ENCODE measurements at regions not wholly inside any gene's neighbourhood (a gene's known extent, or its start where the extent isn't known, plus 50 kb on each side); places are given as distances from the start of the nearest gene placed in this dataset.
A peak's percentile ranks its signal among the peaks of the same experiment; 100 is the strongest.

DNA sequence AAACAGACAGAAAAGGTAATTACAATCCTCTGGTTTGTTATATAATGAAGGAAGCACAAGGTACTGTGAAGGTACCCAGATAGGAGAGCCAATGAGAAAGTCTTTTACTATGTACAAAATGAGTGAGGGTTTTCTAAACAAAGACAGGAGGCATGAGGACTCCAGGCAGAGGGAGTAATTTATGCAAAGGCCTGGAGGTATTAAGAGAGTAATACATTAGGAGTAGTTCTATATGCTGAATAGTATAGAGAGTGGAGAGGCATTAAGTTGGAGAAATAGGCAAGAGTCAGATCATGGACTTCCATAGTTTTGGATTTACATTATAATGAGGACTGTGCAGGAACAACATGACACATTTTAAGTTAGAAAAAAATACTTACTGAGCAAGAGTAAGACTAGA lies 216.0 kb downstream of the SCG2 start:
- no peak for DNase-seq (ENCODE audit: low spot score)

DNA sequence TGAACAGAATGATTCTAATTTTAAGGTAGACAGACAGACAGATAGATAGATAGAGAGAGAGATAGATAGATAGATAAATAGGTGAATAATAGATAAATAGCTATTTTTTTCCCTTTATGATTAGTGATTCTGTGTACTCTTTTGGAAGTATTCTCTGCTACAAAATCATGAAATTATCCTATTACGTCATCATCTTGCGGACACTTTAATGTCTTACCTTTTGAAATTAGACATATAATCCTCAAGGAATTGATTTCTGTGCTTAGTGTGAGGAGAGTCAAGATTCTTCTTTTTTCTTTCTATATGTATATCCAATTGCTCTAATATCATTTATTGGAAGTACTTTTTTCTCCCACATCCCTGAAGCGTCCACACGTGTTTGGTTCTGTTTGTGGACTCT lies 215.2 kb downstream of the SCG2 start:
- no peak for DNase-seq (ENCODE audit: low spot score)

DNA sequence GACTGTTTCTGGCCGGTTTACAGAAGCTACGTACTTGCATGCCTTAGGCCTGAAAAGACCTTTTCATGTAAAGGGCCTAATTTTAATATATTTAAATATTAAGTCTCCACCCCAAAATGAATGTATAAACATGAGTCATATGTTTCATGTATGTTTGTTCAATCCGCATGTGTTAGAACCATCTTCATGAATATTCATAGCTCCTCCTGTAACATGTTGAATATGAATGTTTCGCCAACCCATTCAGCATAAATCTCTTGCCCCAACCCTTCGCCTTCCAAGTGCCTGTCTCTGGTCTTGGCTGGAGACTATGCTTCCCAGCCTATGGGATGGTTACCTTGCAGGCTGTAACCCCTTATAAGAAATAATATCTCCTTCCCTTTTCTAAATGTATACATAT lies 212.5 kb downstream of the SCG2 start:
- no peak for DNase-seq (ENCODE audit: low spot score)

DNA sequence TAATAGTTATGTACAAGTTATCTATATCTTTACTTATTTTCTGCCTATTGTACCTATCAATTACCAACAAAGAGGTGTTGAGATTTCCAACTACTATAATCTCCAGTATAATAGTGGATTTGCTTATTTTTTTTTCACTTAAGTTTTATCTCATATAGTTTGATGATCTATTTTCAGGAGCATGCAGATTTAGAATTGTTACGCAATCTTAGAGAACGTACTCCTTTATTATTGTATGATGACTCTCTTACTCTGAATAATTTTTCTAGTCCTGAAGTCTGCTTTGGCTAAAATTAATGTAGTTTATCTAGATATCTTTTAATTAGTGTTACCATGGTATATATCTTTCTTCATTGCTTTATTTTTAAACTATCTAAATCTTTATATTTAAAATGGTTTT lies 205.2 kb downstream of the SCG2 start:
- DNase-seq (ENCODE audit: low spot score): no peak

DNA sequence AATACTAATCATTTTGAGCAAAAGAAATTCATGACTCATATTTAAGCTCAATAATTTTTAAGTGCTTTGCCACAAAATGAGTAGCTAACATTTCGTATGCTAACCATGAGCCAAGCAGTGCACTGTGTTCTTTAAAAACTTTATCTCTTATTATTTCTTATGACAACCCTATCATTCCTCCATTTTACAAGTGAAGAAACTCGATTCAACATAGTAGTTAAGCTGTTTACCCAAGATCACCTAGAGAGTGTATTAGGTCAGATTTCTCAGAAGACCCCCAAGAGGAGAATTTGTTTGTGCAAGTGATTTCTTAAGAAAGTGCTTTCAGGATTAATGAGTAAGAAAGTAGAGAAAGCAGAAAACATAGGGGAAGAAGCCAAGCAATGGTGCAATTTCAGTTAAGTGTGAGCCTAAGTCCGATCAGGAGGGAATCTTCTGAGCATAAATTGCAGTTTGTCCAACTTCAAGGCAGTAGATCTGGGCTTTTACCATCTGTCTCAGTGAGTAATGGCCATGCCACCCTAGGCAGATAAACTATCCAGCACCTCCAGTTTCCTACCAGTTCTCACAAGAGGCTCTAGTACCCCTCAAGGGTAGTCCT lies 202.7 kb downstream of the SCG2 start:
- no peak for DNase-seq (ENCODE audit: low spot score)

DNA sequence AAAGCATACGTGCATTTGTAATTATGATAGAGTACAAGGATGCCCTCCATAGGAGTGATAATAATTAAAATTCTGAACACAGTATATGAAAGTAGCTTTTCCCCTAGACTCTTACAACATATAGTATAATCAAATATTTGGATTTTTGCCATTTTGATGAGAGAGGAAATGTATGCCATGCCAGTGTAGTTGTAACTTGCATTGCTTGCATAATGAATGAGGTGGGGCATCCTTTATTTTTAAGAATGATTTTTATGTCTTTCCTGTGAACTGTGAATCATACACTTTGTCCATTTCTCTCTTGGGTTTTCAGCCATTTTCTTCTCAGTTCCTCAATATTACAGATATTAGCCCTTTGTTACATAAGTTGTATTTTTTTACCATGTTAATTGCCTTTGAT lies 197.5 kb downstream of the SCG2 start:
- no peak for DNase-seq (ENCODE audit: low spot score)

DNA sequence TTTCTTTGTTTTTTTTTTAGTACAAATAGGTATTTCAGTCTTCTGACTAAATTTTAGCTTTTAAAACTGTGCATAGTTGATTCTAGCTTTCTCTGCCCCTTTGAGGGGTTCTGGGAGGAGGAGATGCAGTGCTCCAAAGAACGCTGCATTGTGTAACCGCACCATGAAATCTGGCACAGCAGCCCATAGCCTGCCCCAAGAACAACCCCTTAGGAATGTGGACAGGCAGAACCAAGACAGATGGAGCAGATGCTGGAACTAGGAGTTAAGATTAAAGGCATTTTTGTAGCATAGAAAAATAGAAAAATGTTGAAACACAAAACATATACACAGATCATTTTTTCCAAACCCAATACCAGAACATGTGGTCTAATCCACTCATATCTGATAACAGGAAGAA lies 187.5 kb downstream of the SCG2 start:
- peak; percentile 85 for DNase-seq (ENCODE audit: low spot score)

DNA sequence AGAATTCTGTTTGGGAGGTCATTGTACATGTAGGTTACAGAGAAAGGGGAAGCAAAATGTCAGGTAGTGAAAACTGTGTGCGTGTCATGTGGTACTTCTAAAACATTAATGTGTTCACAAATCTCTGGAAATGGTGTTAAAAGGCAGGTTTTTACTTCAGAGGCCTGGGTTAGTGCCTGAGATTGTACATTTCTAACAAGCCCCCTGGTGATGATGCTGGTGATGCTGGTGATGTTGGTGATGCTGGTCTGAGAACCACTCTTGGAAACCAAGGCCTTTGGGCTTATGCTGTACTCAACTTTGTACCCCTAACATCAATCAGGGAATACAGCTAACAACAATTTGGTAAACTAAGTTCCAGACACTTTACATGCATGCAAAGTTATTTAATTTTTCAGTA lies 187.1 kb downstream of the SCG2 start:
- DNase-seq (ENCODE audit: low spot score): no peak

DNA sequence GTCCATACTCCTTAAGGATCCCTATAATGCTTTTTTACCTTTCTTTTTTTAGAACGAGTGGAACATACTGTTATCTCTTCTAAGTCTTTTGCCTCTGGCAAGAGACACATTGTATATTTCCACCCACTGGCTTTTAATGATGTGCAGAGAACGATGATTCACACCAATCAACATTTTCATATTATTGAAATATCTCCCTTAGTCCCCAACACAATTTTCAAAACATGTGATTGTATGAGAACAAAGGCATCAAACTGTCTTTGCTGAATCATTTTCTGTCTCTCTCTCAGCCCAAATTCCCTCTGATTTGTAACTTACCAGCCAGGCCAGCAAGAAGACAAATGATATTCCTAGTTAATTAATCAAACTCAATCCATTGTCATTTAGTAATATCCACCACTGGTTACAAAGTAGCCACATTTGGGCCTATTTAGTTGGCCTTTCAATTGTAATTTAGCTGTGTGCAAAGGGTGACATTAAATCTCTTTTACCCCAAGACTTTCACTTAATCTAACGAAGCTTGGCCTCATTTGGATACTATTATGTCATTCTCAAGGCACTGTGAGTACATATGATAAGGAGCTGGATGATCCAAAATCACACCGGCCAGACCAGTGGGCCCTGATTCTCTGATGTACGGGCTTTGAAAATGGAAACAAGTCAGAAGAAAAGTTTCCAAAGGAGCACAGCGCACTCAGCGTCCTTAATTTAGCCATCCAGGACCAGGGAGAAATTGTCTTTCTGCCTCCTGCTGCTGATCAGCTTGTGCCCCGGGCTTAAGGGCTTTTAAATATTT lies 185.1 kb downstream of the SCG2 start:
- peak; percentile 14 for DNase-seq (ENCODE audit: low spot score)

DNA sequence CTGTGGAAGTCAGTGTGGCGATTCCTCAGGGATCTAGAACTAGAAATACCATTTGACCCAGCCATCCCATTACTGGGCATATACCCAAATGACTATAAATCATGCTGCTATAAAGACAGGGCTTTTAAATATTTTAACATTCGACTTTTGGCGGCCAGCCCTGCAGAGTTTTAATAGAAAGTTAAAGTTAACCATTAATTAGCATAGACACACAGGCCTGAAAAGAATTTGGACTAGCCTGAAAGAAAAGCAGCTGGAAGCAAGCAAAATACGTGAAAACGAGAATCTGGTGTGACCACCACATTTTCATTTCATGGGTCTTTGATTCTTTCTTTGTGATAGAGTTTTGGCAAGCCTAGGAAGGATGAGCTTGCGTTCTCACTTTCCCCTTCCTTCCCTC lies 184.0 kb downstream of the SCG2 start:
- no peak for DNase-seq (ENCODE audit: low spot score)

DNA sequence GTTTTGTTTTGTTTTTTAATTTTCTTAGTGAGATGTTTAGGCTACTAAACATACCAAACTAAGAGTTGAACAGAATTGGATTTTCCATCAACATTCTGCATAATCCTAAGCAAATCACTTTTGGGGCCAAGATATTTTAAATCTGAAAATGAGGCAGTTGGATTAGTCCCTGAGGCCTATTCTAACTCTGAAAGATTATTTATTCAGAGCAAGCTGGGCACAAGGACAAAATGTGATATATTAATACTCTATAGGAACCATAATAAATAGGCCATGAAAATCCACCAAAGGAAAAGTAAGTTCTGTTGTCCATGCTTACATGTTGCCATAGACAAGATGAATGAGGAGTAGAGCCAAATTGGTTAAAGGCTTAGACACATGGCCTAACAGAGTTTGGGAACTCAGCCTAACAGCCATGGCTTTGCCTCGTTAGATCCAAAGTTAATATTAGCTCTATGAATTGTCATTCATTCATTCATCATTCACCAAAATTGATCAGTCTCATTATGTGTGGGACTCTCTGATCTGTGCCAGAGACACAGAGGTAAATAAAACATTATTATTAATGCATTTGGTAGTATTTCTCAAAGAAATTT lies 183.5 kb downstream of the SCG2 start:
- DNase-seq (ENCODE audit: low spot score): no peak

DNA sequence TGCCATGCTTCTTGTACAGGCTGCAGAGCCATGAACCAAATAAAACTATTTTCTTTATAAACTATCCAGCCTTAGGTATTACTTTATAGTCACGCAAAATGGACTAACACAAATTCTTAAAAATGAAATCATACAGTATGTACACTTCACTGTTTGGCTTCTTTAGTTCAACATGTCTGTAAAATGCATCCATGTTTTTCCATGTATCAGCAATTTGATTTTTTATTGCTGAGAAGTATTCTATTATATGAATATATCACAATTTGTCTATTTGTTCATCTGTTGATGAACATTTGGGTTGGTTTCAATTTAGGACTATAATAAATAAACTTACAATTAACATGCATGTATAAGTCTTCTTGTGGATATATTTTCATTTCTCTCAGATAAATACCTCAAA lies 182.1 kb downstream of the SCG2 start:
- no peak for DNase-seq (ENCODE audit: low spot score)

DNA sequence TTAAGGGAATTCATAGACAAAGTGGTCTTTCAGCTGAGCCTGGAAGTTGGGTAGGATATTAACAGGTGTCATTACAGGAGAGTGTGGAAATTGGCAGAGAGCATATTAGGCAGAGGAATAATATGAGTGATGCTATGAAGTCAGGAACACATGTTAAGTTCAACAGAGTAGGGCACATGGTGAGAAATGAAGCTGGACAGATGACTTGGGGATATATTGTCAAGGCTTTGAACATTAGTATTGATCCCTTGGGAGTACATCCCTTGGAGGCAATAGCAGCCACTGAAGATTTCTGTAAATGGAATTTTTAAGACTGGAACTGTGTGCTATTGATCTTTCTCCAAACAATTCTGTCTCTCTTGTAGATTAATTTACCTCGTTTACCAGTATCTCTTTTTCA lies 170.7 kb downstream of the SCG2 start:
- DNase-seq (ENCODE audit: low spot score): no peak

DNA sequence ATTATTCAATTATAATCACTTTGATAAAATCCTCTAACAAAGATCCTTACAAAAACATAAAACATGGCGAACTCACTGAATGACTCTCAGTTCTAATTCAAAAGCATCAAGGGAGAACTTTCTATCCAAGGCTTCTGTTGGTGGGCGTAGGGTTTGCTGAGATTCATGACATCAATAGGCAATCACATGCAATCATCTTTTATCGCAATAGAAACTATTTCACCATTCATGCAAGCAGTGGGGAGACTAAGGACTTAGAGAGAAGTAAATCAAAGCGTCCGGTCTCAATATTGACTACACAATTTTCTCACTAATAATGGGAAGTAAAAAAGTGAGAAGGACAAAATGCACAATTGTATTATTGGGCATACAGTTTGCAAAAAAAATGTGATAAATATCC lies 168.7 kb downstream of the SCG2 start:
- no peak for DNase-seq (ENCODE audit: low spot score)

DNA sequence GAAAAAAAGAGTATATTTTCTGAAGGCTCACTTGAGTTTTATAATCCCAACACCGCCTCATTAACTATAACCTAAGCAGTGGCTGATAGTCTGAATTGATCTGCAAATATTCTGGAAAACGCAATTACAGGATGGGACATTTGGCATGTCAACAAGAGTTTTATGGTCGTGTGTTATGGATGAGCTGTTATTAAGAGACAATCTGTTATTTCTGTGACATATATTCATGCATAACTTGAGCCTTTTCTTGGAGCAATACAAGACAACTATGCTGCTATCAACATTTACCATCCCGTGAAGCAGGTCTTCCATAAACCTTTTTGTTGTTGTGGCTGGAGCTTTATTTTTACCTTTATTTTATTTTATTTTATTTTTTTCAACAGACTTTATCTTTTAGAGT lies 164.4 kb downstream of the SCG2 start:
- no peak for DNase-seq (ENCODE audit: low spot score)

DNA sequence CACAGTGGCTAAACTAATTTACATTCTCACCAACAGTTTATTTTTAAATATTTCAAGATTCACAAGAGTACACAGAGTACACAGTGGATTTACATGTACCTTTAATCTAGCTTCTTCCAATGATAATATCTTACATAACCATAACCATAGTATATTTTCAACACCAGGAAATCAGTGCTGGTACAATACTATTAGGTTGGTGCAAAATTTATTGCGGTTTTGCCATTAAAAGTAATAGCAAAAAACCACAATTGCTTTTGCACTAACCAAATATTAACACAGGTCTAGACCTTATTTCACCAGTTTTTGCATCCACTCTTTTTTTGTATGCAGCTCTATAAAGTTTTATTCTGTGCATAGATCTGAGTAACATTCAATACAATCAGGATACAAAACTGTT lies 163.0 kb downstream of the SCG2 start:
- no peak for DNase-seq (ENCODE audit: low spot score)

DNA sequence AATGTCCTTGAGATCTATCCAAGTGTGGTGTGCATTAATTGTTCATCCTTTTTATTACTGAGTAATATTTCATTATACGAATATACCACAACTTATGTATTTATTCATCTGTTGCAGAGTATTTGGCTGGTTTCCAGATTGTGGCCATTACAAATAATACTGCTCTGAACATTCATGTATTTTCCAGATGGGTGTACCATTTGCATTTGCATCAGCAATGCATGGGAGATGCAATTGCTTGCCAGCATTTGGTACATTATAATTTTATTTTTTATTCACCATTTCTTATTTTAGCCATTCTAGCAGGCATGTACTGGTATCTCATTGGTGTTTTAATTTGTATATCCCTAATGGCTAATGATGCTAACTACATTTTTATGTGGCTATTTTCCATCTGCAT lies 162.4 kb downstream of the SCG2 start:
- DNase-seq (ENCODE audit: low spot score): no peak

DNA sequence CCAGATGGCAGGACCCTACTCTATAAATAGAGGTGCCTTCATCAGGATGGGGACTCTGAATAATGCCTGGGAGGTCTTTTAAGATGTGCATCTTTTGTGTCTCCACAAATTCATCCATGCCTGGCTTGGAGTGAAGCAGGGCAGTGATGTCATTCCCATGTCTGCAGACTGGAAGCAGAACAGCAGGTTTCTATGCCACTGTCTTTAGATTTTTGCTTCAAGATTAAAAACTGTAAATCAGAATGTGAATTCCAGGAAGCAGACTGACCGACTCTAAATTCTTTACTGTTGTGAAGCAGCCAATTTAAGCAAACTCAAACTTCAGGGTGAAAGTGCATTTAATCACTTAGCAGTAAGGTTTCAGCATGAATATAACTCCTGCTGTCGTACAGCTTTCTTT lies 159.3 kb downstream of the SCG2 start:
- peak; percentile 16 for DNase-seq (ENCODE audit: low spot score)

DNA sequence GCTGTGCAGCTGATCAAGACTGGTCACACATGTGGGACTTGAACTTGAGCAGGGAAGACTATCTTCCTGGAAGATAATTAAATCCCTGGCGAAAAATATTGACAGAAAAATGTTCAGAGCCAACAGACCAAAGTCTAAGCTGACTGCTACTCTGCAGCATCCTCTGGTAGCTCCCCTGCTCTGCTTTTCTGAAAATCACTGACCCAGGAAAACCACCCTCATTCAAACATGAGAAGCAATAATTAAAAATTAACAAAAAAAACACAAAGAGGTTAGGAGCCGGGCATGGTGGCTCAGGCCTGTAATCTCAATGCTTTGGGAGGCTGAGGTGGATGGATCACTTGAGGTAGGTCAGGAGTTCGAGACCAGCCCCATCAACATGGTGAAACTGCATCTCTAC lies 151.9 kb downstream of the SCG2 start:
- DNase-seq (ENCODE audit: low spot score): no peak

DNA sequence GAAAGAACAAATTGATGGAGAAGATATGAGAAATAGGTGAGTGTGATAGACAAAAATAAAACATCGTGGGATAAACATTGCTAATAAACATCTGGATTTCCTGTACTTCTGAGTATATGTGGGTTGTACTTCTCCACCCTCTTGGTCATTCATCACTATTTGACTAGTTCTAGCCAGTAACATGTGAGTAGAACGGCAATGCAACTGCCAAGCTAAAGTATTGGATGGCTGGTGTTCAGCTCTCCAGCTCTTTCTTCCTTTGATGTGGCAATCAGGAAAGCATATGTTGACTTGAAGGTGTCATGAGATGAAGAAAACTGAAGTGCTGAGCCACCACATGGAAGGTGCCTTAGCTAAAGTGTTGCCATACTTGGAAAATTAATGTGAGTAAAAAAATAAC lies 144.9 kb downstream of the SCG2 start:
- no peak for DNase-seq (ENCODE audit: low spot score)

DNA sequence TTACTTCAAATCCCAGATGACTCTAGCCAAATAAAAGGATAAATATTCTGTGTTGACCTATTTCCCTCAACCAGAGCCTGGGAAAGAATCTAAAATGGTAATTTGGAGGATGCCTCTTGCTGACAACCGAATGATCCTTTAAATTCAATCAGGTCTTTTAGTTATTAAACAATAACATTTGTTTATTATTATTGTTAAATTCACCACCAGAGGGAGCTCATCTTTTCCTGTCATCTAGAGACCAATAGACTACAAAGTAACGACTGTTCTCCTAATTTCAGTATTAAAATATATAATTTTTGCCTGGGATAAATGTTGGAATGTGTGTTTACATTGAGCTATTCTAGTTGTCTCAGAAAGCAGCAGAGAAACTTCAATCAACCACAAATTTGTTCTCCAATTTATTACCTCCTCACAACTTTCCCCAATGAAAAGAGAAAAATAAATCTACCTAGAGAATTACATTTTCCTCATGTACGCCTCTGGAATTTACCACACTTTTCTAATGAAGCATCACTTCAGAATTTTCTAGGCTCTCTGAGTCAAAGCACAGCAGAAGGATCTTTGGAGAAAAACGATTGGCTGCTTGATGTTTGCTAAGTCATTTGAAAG lies 142.7 kb downstream of the SCG2 start:
- DNase-seq (ENCODE audit: low spot score): no peak

DNA sequence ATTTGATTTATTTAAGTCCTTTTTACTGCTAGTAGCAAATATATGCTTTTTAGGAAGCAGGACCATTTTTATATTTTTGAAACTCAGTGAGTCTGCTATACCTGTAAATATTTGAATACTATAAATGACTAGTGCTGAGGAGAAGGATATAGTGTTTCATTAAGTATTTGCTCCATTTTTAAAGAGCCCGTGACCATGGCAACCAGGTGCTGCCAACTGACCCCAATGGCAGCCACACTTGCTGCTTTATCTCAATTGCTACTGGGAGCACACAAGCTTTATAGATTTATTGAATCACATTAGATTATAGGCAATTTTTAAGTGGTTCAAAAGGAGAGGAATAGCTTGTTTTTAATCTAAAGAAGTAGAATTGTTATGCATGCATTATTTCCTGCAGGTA lies 142.0 kb downstream of the SCG2 start:
- DNase-seq (ENCODE audit: low spot score): no peak

DNA sequence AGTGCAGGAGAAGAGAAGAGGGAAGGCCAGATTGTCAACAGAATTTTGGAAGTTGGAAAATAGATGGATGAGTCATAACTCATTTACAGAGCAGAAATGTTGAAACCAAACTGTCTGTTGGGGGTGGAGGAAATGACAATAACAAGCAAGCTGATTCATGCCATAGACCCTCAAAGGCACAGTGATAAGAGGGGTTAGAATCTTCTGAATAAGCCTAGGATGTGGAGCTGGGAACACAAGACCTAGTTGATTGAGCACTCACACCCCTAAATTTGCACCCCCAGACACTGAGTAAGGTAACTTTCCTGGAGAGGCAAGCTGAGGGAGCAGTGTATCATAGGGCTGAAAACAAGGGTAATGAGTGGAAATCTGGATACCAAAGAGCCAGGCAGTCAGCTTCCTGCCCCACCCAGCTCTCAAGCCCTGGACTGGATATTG lies 141.4 kb downstream of the SCG2 start:
- peak; percentile 54 for DNase-seq (ENCODE audit: low spot score)

Data from AG20443 (cell line).